Mucosa of stomach (tissue), 1 donor: ENCODE measurements at regions not wholly inside any gene's neighbourhood (a gene's known extent, or its start where the extent isn't known, plus 50 kb on each side); places are given as distances from the start of the nearest gene placed in this dataset.
"Not testable (repeated sequence)": the region's sequence is repeated elsewhere in the genome, so short reads cannot be mapped to it uniquely, and the experiment has no call there.

Source experiments
- H3K27me3 ChIP-seq: one replicate; pipeline ENCODE4 v1.7.0; 2013; ENCODE audit warnings: mild to moderate bottlenecking, low read length; ENCODE audit not compliant: control insufficient read depth, insufficient read depth
- H3K36me3 ChIP-seq: one replicate; pipeline ENCODE4 v1.7.0; 2013; ENCODE audit warnings: low read length; ENCODE audit not compliant: control insufficient read depth, insufficient read depth
- H3K4me1 ChIP-seq: one replicate; pipeline ENCODE4 v1.7.0; 2013; ENCODE audit warnings: mild to moderate bottlenecking, low read length; ENCODE audit not compliant: control insufficient read depth, insufficient read depth
- H3K4me3 ChIP-seq: one replicate; pipeline ENCODE4 v1.7.0; 2013; ENCODE audit warnings: low read length
- H3K9ac ChIP-seq: one replicate; pipeline ENCODE4 v1.7.0; 2013; ENCODE audit warnings: mild to moderate bottlenecking, low read length, moderate library complexity
- H3K9me3 ChIP-seq: one replicate; pipeline ENCODE4 v1.7.0; 2013; ENCODE audit warnings: mild to moderate bottlenecking, low read length, moderate library complexity; ENCODE audit not compliant: control insufficient read depth
- donor health status: Pancreatic carcinoma.

DNA sequence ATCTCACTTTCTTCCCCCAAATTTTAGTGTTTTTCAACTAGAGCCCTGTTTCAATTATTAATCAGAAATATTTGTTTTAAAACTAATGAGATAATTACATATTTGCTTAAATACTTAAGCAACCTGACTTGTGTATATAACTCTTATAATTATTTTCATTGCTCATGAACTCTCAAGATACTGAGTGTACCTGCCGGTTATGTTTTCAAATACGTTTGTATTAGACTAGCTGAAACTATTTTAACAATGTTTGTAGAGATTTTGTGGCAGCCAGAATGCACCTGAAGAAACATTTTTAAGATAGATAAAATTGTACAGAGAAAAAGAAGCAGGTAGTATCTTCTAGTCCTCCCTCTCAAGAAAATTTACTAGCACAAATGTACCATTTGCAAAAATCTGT lies 140.6 kb upstream of the CXADR start:
- H3K9ac ChIP-seq = no peak overlapping the region
- H3K9me3 ChIP-seq = no peaks in the 10 kb centered on the region
- H3K4me1 ChIP-seq = peaks cover 15% of the 10 kb centered on the region
- no peak overlapping the region for H3K4me3 ChIP-seq
- H3K27me3 ChIP-seq = no peaks in the 10 kb centered on the region
- no peaks in the 10 kb centered on the region for H3K36me3 ChIP-seq

DNA sequence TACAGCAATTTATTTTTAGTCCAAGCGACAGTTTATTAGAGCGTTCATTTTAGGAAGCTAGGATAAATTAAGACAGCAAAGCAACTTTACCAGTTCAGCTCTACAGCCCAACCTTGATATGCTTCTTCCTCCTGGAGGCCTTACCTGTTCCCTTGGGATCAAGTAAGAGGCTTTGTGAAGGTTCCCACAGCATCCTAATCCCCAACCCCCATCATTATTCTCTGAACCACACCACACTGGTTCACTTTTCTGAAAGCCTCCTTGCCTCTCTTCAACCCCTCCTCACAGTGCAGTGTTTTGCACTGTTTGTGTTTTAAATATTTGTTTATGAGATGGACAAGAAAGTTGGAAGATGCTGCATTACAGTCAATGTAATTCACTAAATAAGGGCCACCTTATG lies 126.3 kb upstream of the CXADR start:
- no peaks in the 10 kb centered on the region for H3K27me3 ChIP-seq
- H3K4me3 ChIP-seq = no peak overlapping the region
- H3K9me3 ChIP-seq = no peaks in the 10 kb centered on the region
- no peaks in the 10 kb centered on the region for H3K36me3 ChIP-seq
- no peaks in the 10 kb centered on the region for H3K4me1 ChIP-seq
- no peak overlapping the region for H3K9ac ChIP-seq

DNA sequence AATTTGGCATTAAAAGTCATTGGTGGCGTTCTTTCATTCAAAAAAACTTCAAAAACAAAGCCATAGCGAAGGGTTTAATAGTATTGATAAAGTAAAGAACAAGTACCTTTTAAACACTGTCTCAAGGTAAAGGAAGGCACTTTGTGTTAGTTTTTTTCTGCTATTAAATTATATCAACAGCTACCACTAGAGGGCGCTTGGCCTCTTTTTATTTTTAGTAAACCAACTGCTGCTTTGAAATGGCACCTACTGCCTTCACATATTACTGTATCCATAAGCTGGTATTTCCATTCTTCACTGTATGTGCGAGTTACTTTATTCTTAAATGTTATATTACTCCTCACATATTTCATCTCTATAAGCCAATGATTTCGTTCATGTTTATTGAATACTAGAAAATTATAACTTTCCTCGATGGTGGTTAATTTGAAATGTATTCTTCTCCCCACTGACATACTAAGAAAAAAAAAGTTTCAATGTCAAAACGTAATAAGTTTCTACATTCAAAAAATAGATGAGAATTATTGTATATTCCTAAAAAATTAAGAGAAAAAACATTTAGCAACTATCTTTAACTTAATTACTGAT lies 125.7 kb upstream of the CXADR start:
- Histone ChIP-seq H3K4me3 (no peak overlapping the region), H3K9ac (no peak overlapping the region)

GRCh38 chr21:17388226-17388625 lies 124.6 kb upstream of the CXADR start:
- Histone ChIP-seq H3K4me3 (no peak overlapping the region), H3K27me3 (no peaks in the 10 kb centered on the region), H3K9me3 (no peaks in the 10 kb centered on the region), H3K36me3 (no peaks in the 10 kb centered on the region), H3K9ac (no peak overlapping the region), H3K4me1 (no peaks in the 10 kb centered on the region)

More for the DNA sequence above, 125.7 kb upstream of the CXADR start:
- Histone ChIP-seq H3K4me1 (no peaks in the 10 kb centered on the region), H3K9me3 (no peaks in the 10 kb centered on the region), H3K27me3 (no peaks in the 10 kb centered on the region), H3K36me3 (no peaks in the 10 kb centered on the region)

DNA sequence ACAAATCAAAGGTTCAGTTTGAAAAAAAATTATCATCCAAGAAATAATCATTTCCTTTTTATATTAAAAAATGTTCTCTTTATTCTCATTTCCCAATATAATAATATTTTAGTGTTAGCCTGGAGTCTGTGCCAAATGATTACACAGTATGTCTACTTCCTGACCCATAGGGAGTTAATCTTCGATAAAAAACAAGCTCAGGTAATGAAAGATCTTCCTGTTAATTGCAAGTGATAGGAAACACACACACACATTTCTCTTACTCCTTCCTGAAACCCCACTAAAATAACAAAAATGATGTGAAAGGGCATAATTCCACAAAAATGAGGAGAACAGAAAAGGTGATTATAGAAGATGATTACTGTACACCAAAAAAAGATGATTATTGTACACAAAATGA lies 123.5 kb upstream of the CXADR start:
- no peak overlapping the region for H3K9ac ChIP-seq
- H3K4me3 ChIP-seq = no peak overlapping the region
- H3K9me3 ChIP-seq = no peaks in the 10 kb centered on the region
- no peaks in the 10 kb centered on the region for H3K27me3 ChIP-seq
- no peaks in the 10 kb centered on the region for H3K4me1 ChIP-seq
- no peaks in the 10 kb centered on the region for H3K36me3 ChIP-seq

DNA sequence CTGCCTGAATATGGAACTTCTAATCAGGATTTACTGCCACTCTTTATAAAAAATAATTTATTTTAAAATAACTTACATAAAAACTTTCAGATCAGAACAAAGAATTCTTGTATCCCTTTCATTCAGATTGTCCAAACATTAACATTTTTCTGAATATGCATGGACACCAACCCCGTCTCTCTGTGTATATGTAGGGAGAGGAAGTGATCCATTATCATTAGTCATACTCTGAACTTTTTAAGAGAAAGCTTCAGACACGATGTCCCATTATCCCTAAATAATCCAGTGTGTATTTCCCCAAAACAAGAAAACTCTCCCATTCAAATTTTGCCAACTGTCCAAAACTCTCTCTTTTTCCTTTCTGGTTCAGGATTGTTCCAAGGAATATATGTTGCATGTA lies 122.3 kb upstream of the CXADR start:
- Histone ChIP-seq H3K4me3 (no peak overlapping the region), H3K27me3 (no peaks in the 10 kb centered on the region), H3K9me3 (no peaks in the 10 kb centered on the region), H3K9ac (no peak overlapping the region), H3K36me3 (no peaks in the 10 kb centered on the region), H3K4me1 (no peaks in the 10 kb centered on the region)

GRCh38 chr21:17391811-17392340 lies 121.0 kb upstream of the CXADR start:
- Histone ChIP-seq H3K9me3 (no peaks in the 10 kb centered on the region), H3K36me3 (no peaks in the 10 kb centered on the region), H3K4me3 (no peak overlapping the region), H3K9ac (no peak overlapping the region), H3K4me1 (no peaks in the 10 kb centered on the region), H3K27me3 (no peaks in the 10 kb centered on the region)

DNA sequence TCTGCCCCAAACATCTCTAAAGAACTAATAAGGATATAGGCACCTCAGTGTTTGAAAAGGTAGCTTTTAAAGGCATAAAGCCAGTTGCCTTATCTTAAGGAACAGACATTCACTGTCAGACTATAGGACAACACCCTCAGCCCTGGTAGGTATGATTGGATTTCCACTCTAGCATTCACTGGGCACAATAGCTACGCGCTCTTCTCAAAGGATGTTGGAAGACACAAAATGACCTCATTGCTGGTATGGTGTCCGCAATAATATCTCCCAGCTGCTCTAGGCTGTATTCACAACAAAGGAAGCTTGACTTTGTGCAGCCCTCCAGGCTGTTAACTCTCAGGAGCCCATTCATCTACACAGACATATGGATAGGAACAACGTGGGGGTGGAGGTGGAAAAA lies 119.4 kb upstream of the CXADR start:
- H3K9me3 ChIP-seq = no peaks in the 10 kb centered on the region
- no peak overlapping the region for H3K4me3 ChIP-seq
- no peak overlapping the region for H3K9ac ChIP-seq
- no peaks in the 10 kb centered on the region for H3K4me1 ChIP-seq
- H3K36me3 ChIP-seq = no peaks in the 10 kb centered on the region
- no peaks in the 10 kb centered on the region for H3K27me3 ChIP-seq

- H3K9me3 ChIP-seq = no peaks in the 10 kb centered on the region
- H3K9ac ChIP-seq = no peak overlapping the region
- H3K4me3 ChIP-seq = no peak overlapping the region
- H3K36me3 ChIP-seq = no peaks in the 10 kb centered on the region
- no peaks in the 10 kb centered on the region for H3K27me3 ChIP-seq
- no peaks in the 10 kb centered on the region for H3K4me1 ChIP-seq
These were observed 115.9 kb upstream of the CXADR start for GRCh38 chr21:17396948-17397347.

- Histone ChIP-seq H3K27me3 (no peaks in the 10 kb centered on the region), H3K4me3 (no peak overlapping the region), H3K9me3 (no peaks in the 10 kb centered on the region), H3K36me3 (no peaks in the 10 kb centered on the region), H3K9ac (no peak overlapping the region), H3K4me1 (no peaks in the 10 kb centered on the region)
These were observed 115.1 kb upstream of the CXADR start for GRCh38 chr21:17397703-17398102.

DNA sequence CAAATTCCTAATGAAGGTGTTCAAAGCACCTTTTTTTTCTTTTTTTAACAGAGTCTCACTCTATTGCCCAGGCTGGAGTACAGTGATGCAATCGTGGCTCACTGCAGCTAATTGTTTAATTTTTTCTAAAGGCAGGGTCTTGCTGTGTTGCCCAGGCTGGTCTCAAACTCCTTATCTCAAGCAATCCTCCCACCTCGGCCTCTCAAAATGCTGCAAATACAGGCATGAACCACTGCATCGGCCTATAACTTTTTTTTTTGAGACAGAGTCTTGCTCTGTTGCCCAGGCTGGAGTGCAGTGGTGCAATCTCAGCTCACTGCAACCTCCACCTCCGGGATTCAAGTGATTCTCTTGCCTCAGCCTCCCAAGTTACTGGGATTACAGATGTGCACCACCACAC lies 113.9 kb upstream of the CXADR start:
- not testable (repeated sequence) for H3K36me3 ChIP-seq, H3K4me1 ChIP-seq, H3K9ac ChIP-seq, H3K9me3 ChIP-seq, H3K27me3 ChIP-seq, H3K4me3 ChIP-seq

DNA sequence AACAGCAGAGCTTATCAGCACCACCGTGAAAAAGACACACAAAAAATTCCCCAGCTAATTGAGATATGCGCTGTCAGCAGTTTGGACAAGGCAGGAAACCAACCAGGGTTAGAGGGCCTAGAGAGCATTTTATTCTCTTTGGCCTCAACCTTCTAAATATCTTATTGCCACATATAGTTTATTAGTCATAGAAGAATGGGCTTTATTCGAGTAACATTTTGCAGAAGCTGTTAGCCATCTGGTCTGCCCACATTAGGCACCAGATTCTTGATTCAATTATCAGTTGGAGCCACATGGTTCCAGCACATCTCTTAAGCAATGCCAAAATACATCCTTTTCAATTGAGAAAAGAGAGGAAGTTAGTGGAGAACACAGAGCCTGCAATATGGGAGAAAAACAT lies 109.9 kb upstream of the CXADR start:
- no peaks in the 10 kb centered on the region for H3K27me3 ChIP-seq
- no peak overlapping the region for H3K4me3 ChIP-seq
- no peaks in the 10 kb centered on the region for H3K4me1 ChIP-seq
- no peak overlapping the region for H3K9ac ChIP-seq
- no peaks in the 10 kb centered on the region for H3K9me3 ChIP-seq
- no peaks in the 10 kb centered on the region for H3K36me3 ChIP-seq

DNA sequence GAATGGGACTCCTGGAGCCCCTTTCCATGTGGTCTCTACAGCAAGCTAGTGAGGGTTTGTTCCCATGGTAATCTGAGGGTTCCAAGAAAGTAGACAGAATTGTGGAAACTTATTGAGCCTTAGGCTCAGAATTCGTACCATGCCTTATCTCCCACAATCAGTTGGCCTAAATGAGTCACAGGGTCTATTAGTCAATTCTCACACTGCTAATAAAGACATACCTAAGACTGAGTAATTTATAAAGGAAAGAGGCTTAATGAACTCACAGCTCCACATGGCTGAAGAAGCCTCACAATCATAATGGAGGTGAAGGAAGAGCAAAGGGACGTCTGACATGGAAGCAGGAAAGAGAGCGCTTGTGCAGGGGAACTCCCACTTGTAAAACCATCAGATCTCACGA lies 106.6 kb upstream of the CXADR start:
- H3K9me3 ChIP-seq = no peaks in the 10 kb centered on the region
- no peaks in the 10 kb centered on the region for H3K36me3 ChIP-seq
- H3K4me1 ChIP-seq = no peaks in the 10 kb centered on the region
- no peak overlapping the region for H3K9ac ChIP-seq
- H3K27me3 ChIP-seq = no peaks in the 10 kb centered on the region
- no peak overlapping the region for H3K4me3 ChIP-seq
